ENCODE measurements at regions not wholly inside any gene's neighbourhood (a gene's known extent, or its start where the extent isn't known, plus 50 kb on each side); places are given as distances from the start of the nearest gene placed in this dataset.

DNA sequence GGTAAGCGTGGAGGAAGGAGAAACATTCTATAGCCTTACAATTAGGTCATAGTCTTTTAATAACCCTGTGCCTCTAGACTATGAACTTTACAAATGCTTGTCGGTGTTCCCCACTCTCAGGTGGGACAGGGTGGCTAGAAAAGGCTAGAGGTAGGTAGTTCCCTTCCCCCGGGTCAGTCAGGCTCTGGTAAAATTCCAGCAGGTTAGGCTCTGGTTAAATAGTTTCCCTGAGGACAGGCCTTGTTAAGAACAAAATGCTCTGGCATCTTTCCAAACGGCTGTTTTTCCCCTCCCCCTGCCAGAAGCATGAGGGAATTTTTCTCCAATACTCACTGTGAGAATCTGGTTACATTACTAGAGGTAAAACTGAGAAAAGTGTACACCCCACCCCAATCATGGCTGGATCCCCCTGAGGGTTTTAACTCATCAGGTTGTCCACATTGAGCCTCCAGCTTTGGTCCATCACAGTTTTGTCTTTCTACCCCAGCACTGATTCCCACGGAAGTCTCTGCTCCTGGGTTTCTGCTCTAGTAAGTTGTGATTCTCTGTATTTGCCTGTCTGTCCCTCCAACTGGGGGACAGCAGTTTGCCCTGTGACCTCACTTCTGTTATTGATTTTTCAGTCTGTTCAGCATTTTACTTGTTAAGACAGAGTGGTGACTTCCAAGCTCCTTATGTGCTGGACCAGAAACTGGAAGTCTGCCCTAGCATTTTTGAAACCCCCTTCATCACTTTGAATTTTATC, 84.7 kb upstream of the ADGRF1 start:
- ATAC-seq (ENCODE audit: insufficient number of reproducible peaks, low FRiP score, low read depth): no peak
- DNase-seq (ENCODE audit: low spot score): no peak
- TF ChIP-seq, protein P1, sequence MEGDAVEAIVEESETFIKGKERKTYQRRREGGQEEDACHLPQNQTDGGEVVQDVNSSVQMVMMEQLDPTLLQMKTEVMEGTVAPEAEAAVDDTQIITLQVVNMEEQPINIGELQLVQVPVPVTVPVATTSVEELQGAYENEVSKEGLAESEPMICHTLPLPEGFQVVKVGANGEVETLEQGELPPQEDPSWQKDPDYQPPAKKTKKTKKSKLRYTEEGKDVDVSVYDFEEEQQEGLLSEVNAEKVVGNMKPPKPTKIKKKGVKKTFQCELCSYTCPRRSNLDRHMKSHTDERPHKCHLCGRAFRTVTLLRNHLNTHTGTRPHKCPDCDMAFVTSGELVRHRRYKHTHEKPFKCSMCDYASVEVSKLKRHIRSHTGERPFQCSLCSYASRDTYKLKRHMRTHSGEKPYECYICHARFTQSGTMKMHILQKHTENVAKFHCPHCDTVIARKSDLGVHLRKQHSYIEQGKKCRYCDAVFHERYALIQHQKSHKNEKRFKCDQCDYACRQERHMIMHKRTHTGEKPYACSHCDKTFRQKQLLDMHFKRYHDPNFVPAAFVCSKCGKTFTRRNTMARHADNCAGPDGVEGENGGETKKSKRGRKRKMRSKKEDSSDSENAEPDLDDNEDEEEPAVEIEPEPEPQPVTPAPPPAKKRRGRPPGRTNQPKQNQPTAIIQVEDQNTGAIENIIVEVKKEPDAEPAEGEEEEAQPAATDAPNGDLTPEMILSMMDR (IDR thresholded peaks at IDR 0.05): no peak
- Histone ChIP-seq H3K4me3 (no peak overlapping the region), H3K36me3 (no peaks in the 10 kb centered on the region), H3K27me3 (replicated peaks; ENCODE audit: insufficient read depth) (no peaks in the 10 kb centered on the region), H3K27ac (no peak overlapping the region), H3K9me3 (no peaks in the 10 kb centered on the region), H3K4me1 (ENCODE audit: control insufficient read depth in 1 of 2, low read depth in 2 of 2) (no peaks in the 10 kb centered on the region)

DNA sequence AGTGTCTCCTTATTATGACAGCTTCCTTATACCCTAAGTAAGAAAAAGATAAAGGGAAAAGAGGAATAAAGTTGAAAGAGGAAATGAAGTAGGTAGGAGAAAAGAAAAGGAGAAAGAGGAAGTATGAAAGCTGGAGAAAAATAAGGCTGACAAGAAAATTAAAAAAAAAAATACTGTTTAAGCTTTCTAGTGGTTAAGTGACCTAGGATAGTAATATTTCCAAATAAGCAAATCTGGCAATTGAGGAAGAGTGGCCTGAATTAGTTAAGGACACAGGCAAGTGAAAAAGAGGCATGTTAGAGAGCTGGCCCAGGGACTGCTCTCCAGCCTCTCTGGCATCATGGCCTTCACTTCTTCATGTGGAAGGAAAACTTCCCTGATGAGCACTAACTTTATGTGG, 76.5 kb upstream of the ADGRF1 start:
- no peak for ATAC-seq (ENCODE audit: insufficient number of reproducible peaks, low FRiP score, low read depth)
- TF ChIP-seq, protein P1 (IDR thresholded peaks at IDR 0.05): no peak
- H3K36me3 ChIP-seq: no peaks in the 10 kb centered on the region

DNA sequence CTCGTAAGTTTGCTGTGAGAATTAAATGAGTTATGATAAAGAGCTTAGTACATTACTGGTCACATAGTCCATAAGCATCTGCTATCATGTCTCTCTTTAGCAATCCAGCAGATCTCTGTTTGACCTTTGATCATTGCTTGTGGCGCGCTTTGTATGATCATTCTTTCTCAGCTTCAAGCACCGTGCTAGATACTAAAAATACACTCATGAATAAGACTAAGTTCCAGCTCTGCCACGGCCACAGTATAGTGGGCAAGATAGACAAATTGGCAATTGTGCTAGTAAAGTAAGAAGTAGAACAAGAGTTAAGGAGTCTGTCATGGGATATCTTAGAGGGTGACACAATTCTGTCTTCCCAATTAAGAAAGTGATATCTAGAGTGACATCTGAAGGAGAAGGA, 75.2 kb upstream of the ADGRF1 start:
- H3K4me3 ChIP-seq: no peak overlapping the region
- H3K27me3 ChIP-seq (replicated peaks; ENCODE audit: insufficient read depth): no peaks in the 10 kb centered on the region
- DNase-seq (ENCODE audit: low spot score) (no peak), ATAC-seq (ENCODE audit: insufficient number of reproducible peaks, low FRiP score, low read depth) (no peak)
- no peaks in the 10 kb centered on the region for H3K36me3 ChIP-seq
- TF ChIP-seq, protein P1 (IDR thresholded peaks at IDR 0.05): no peak
- H3K27ac ChIP-seq: no peak overlapping the region
- H3K9me3 ChIP-seq: no peaks in the 10 kb centered on the region
- no peaks in the 10 kb centered on the region for H3K4me1 ChIP-seq (ENCODE audit: control insufficient read depth in 1 of 2, low read depth in 2 of 2)

More for the DNA sequence above, 76.5 kb upstream of the ADGRF1 start:
- Histone ChIP-seq H3K27me3 (replicated peaks; ENCODE audit: insufficient read depth) (no peaks in the 10 kb centered on the region), H3K27ac (no peak overlapping the region), H3K9me3 (no peaks in the 10 kb centered on the region), H3K4me1 (ENCODE audit: control insufficient read depth in 1 of 2, low read depth in 2 of 2) (no peaks in the 10 kb centered on the region), H3K4me3 (no peak overlapping the region)
- no peak for DNase-seq (ENCODE audit: low spot score)

- H3K9me3 ChIP-seq: no peaks in the 10 kb centered on the region
- no peaks in the 10 kb centered on the region for H3K36me3 ChIP-seq
- no peak overlapping the region for H3K27ac ChIP-seq
- TF ChIP-seq, protein P1 (IDR thresholded peaks at IDR 0.05): no peak
- DNase-seq (ENCODE audit: low spot score) (no peak), ATAC-seq (ENCODE audit: insufficient number of reproducible peaks, low FRiP score, low read depth) (no peak)
- no peaks in the 10 kb centered on the region for H3K27me3 ChIP-seq (replicated peaks; ENCODE audit: insufficient read depth)
- no peaks in the 10 kb centered on the region for H3K4me1 ChIP-seq (ENCODE audit: control insufficient read depth in 1 of 2, low read depth in 2 of 2)
- H3K4me3 ChIP-seq: no peak overlapping the region
Measured at GRCh38 chr6:47116606-47117005, 74.5 kb upstream of the ADGRF1 start.

DNA sequence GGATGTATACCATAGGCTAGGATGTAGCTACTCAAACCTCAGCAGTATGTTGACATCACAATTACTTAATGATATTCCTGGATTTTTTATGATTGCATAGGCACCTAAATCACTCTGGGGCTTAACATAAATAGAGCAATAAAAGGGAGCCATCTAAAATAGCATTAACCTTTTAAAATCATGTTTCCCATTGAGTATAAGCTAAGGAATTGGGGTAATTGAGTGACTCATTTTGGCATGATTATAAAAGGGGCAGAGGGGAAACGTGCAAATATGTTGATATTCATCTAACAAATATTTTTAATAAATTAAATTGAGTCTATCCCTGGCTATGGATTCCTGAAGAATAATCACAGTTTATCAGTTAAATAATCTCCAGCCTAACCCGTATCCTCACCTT, 74.0 kb upstream of the ADGRF1 start:
- DNase-seq (ENCODE audit: low spot score): no peak
- no peak for ATAC-seq (ENCODE audit: insufficient number of reproducible peaks, low FRiP score, low read depth)
- TF ChIP-seq, protein P1 (IDR thresholded peaks at IDR 0.05): no peak

More for the DNA sequence above, 74.0 kb upstream of the ADGRF1 start:
- Histone ChIP-seq H3K4me1 (ENCODE audit: control insufficient read depth in 1 of 2, low read depth in 2 of 2) (no peaks in the 10 kb centered on the region), H3K27me3 (replicated peaks; ENCODE audit: insufficient read depth) (no peaks in the 10 kb centered on the region), H3K36me3 (no peaks in the 10 kb centered on the region), H3K27ac (no peak overlapping the region), H3K4me3 (no peak overlapping the region), H3K9me3 (no peaks in the 10 kb centered on the region)

Measured in thoracic aorta (tissue), 2 donors.